ENCODE measurements at regions not wholly inside any gene's neighbourhood (a gene's known extent, or its start where the extent isn't known, plus 50 kb on each side); places are given as distances from the start of the nearest gene placed in this dataset.

- H3K4me1 ChIP-seq (ENCODE audit: insufficient read depth, insufficient read length) = no peaks in the 10 kb centered on the region
- no peaks in the 10 kb centered on the region for H3K36me3 ChIP-seq (ENCODE audit: insufficient read depth, insufficient read length, low read length)
- H3K9ac ChIP-seq (ENCODE audit: insufficient read length, low read depth) = no peak overlapping the region
- DNase-seq (ENCODE audit: low read depth, low spot score) = no peak
- no peaks in the 10 kb centered on the region for H3K27me3 ChIP-seq (ENCODE audit: insufficient read depth, insufficient read length)
- TF ChIP-seq SUZ12 (IDR thresholded peaks at IDR 0.05; ENCODE audit: extremely low read depth, insufficient read depth, insufficient read length) (no peak), ZNF274 (IDR thresholded peaks at IDR 0.05; ENCODE audit: low read depth, low read length) (no peak), YY1 (IDR thresholded peaks at IDR 0.05; ENCODE audit: insufficient read depth, insufficient read length) (no peak)
- no peak overlapping the region for H3K4me3 ChIP-seq (ENCODE audit: insufficient read length, low read depth)
- H3K9me3 ChIP-seq (ENCODE audit: insufficient read depth, low read length) = no peaks in the 10 kb centered on the region
Observed at GRCh38 chr7:155983176-155983815, 171.0 kb upstream of the SHH start.

GRCh38 chr7:155981703-155982102, 169.4 kb upstream of the SHH start:
- H3K4me1 ChIP-seq (ENCODE audit: insufficient read depth, insufficient read length) = no peaks in the 10 kb centered on the region
- no peaks in the 10 kb centered on the region for H3K9me3 ChIP-seq (ENCODE audit: insufficient read depth, low read length)
- H3K36me3 ChIP-seq (ENCODE audit: insufficient read depth, insufficient read length, low read length) = no peaks in the 10 kb centered on the region
- DNase-seq (ENCODE audit: low read depth, low spot score) = no peak
- H3K9ac ChIP-seq (ENCODE audit: insufficient read length, low read depth) = no peak overlapping the region
- no peaks in the 10 kb centered on the region for H3K27me3 ChIP-seq (ENCODE audit: insufficient read depth, insufficient read length)
- TF ChIP-seq YY1 (IDR thresholded peaks at IDR 0.05; ENCODE audit: insufficient read depth, insufficient read length) = no peak
- no peak for TF ChIP-seq SUZ12 (IDR thresholded peaks at IDR 0.05; ENCODE audit: extremely low read depth, insufficient read depth, insufficient read length)
- TF ChIP-seq ZNF274 (IDR thresholded peaks at IDR 0.05; ENCODE audit: low read depth, low read length) = no peak
- no peak overlapping the region for H3K4me3 ChIP-seq (ENCODE audit: insufficient read length, low read depth)

- DNase-seq (ENCODE audit: low read depth, low spot score) = no peak
- H3K27me3 ChIP-seq (ENCODE audit: insufficient read depth, insufficient read length) = no peaks in the 10 kb centered on the region
- TF ChIP-seq YY1 (IDR thresholded peaks at IDR 0.05; ENCODE audit: insufficient read depth, insufficient read length) = no peak
- no peak for TF ChIP-seq ZNF274 (IDR thresholded peaks at IDR 0.05; ENCODE audit: low read depth, low read length)
- no peak for TF ChIP-seq SUZ12 (IDR thresholded peaks at IDR 0.05; ENCODE audit: extremely low read depth, insufficient read depth, insufficient read length)
- no peaks in the 10 kb centered on the region for H3K4me1 ChIP-seq (ENCODE audit: insufficient read depth, insufficient read length)
- H3K36me3 ChIP-seq (ENCODE audit: insufficient read depth, insufficient read length, low read length) = no peaks in the 10 kb centered on the region
- no peak overlapping the region for H3K4me3 ChIP-seq (ENCODE audit: insufficient read length, low read depth)
- no peak overlapping the region for H3K9ac ChIP-seq (ENCODE audit: insufficient read length, low read depth)
- no peaks in the 10 kb centered on the region for H3K9me3 ChIP-seq (ENCODE audit: insufficient read depth, low read length)
Observed at GRCh38 chr7:155980841-155981240, 168.6 kb upstream of the SHH start.

- Histone ChIP-seq H3K27me3 (ENCODE audit: insufficient read depth, insufficient read length) (no peaks in the 10 kb centered on the region), H3K4me3 (ENCODE audit: insufficient read length, low read depth) (no peak overlapping the region), H3K9ac (ENCODE audit: insufficient read length, low read depth) (no peak overlapping the region), H3K4me1 (ENCODE audit: insufficient read depth, insufficient read length) (peaks cover 3% of the 10 kb centered on the region), H3K9me3 (ENCODE audit: insufficient read depth, low read length) (no peaks in the 10 kb centered on the region), H3K36me3 (ENCODE audit: insufficient read depth, insufficient read length, low read length) (no peaks in the 10 kb centered on the region)
- TF ChIP-seq SUZ12 (IDR thresholded peaks at IDR 0.05; ENCODE audit: extremely low read depth, insufficient read depth, insufficient read length) = no peak
- TF ChIP-seq YY1 (IDR thresholded peaks at IDR 0.05; ENCODE audit: insufficient read depth, insufficient read length) = no peak
- no peak for TF ChIP-seq ZNF274 (IDR thresholded peaks at IDR 0.05; ENCODE audit: low read depth, low read length)
- DNase-seq (ENCODE audit: low read depth, low spot score) = no peak
Observed at GRCh38 chr7:155979994-155980393, 167.7 kb upstream of the SHH start.

GRCh38 chr7:155979566-155979965, 167.3 kb upstream of the SHH start:
- DNase-seq (ENCODE audit: low read depth, low spot score) = no peak
- Histone ChIP-seq H3K9ac (ENCODE audit: insufficient read length, low read depth) (no peak overlapping the region), H3K4me3 (ENCODE audit: insufficient read length, low read depth) (no peak overlapping the region), H3K36me3 (ENCODE audit: insufficient read depth, insufficient read length, low read length) (no peaks in the 10 kb centered on the region), H3K4me1 (ENCODE audit: insufficient read depth, insufficient read length) (peaks cover 3% of the 10 kb centered on the region), H3K27me3 (ENCODE audit: insufficient read depth, insufficient read length) (no peaks in the 10 kb centered on the region), H3K9me3 (ENCODE audit: insufficient read depth, low read length) (no peaks in the 10 kb centered on the region)
- TF ChIP-seq SUZ12 (IDR thresholded peaks at IDR 0.05; ENCODE audit: extremely low read depth, insufficient read depth, insufficient read length) = no peak
- TF ChIP-seq ZNF274 (IDR thresholded peaks at IDR 0.05; ENCODE audit: low read depth, low read length) = no peak
- TF ChIP-seq YY1 (IDR thresholded peaks at IDR 0.05; ENCODE audit: insufficient read depth, insufficient read length) = no peak

- Histone ChIP-seq H3K27me3 (ENCODE audit: insufficient read depth, insufficient read length) (no peaks in the 10 kb centered on the region), H3K36me3 (ENCODE audit: insufficient read depth, insufficient read length, low read length) (no peaks in the 10 kb centered on the region), H3K9ac (ENCODE audit: insufficient read length, low read depth) (no peak overlapping the region), H3K9me3 (ENCODE audit: insufficient read depth, low read length) (no peaks in the 10 kb centered on the region), H3K4me3 (ENCODE audit: insufficient read length, low read depth) (no peak overlapping the region), H3K4me1 (ENCODE audit: insufficient read depth, insufficient read length) (peaks cover 3% of the 10 kb centered on the region)
- no peak for DNase-seq (ENCODE audit: low read depth, low spot score)
- TF ChIP-seq ZNF274 (IDR thresholded peaks at IDR 0.05; ENCODE audit: low read depth, low read length) (no peak), YY1 (IDR thresholded peaks at IDR 0.05; ENCODE audit: insufficient read depth, insufficient read length) (no peak), SUZ12 (IDR thresholded peaks at IDR 0.05; ENCODE audit: extremely low read depth, insufficient read depth, insufficient read length) (no peak)
Observed at GRCh38 chr7:155975490-155975889, 163.2 kb upstream of the SHH start.

GRCh38 chr7:155974186-155974897, 162.1 kb upstream of the SHH start:
- peaks cover 3% of the 10 kb centered on the region for H3K4me1 ChIP-seq (ENCODE audit: insufficient read depth, insufficient read length)
- H3K27me3 ChIP-seq (ENCODE audit: insufficient read depth, insufficient read length) = no peaks in the 10 kb centered on the region
- no peak for DNase-seq (ENCODE audit: low read depth, low spot score)
- H3K4me3 ChIP-seq (ENCODE audit: insufficient read length, low read depth) = no peak overlapping the region
- TF ChIP-seq YY1 (IDR thresholded peaks at IDR 0.05; ENCODE audit: insufficient read depth, insufficient read length) = no peak
- no peak for TF ChIP-seq SUZ12 (IDR thresholded peaks at IDR 0.05; ENCODE audit: extremely low read depth, insufficient read depth, insufficient read length)
- no peak for TF ChIP-seq ZNF274 (IDR thresholded peaks at IDR 0.05; ENCODE audit: low read depth, low read length)
- H3K36me3 ChIP-seq (ENCODE audit: insufficient read depth, insufficient read length, low read length) = no peaks in the 10 kb centered on the region
- no peak overlapping the region for H3K9ac ChIP-seq (ENCODE audit: insufficient read length, low read depth)
- H3K9me3 ChIP-seq (ENCODE audit: insufficient read depth, low read length) = no peaks in the 10 kb centered on the region
